Pancreas (tissue), 10 donors: ENCODE measurements at regions not wholly inside any gene's neighbourhood (a gene's known extent, or its start where the extent isn't known, plus 50 kb on each side); places are given as distances from the start of the nearest gene placed in this dataset.

Source experiments
- ATAC-seq, 4 donors: fragments of 200-7000 bp; cut with Tn5 transposase; one replicate each; pipeline versions ENCODE4 v1.8.0 to v1.9.1; 2020; ENCODE audit warnings: mild to moderate bottlenecking in 4 of 4, moderate library complexity in 4 of 4
- DNase-seq, 6 donors: peaks; one replicate each; pipeline ENCODE4 v3.0.0-alpha.2; 2020
- FAIRE-seq: peaks from 2 replicates; lab custom pipeline; 2012; peaks lifted over from hg19 to GRCh38; lab: Jason Lieb, UNC
- H3K27ac ChIP-seq, 4 donors: fragments of 200-600 bp; sonication (generic); 1 replicate in 3 of 4; 2 replicates in 1 of 4; pipeline versions ENCODE4 v1.5.0 to v1.8.0; 2020
- H3K27me3 ChIP-seq, 4 donors: fragments of 200-600 bp; one replicate each; pipeline ENCODE4 v1.8.0; 2021
- H3K36me3 ChIP-seq, 3 donors: fragments of 200-600 bp; sonication (generic) in 1 of 3; one replicate each; pipeline versions ENCODE4 v1.5.0 to v1.8.0; 2020 to 2021
- H3K4me1 ChIP-seq, 3 donors: fragments of 200-600 bp; one replicate each; pipeline ENCODE4 v1.8.0; 2021
- H3K4me3 ChIP-seq, 4 donors: fragments of 200-600 bp; sonication (generic) in 2 of 4; one replicate each; pipeline versions ENCODE4 v1.5.0 to v1.8.0; 2020 to 2021
- H3K9me3 ChIP-seq, 4 donors: fragments of 200-600 bp; one replicate each; pipeline ENCODE4 v1.8.0; 2021
- CTCF ChIP-seq, 4 donors: fragments of 200-600 bp; sonication (generic) in 3 of 4; IDR thresholded peaks; one replicate each; pipeline versions ENCODE4 v1.5.0 to v1.8.0; 2021; ENCODE audit warnings: antibody characterized with exemption in 4 of 4
- WGBS, 2 donors: extraction: QIAGEN DNeasy Blood & Tissue Kit; methylation state at CpG; one replicate each; pipeline ENCODE4 v1.1.7; 2013; 5-methylcytosine and 5-hydroxymethylcytosine counted together
- intact Hi-C, 3 donors: fragments of 100-400 bp; cut with DNase I; formaldehyde crosslinking; loops; one replicate each; pipeline versions ENCODE4 v1.11.1 to v1.14.2; 2022
- donor health status: healthy with polysubstance abuse.
- donor health status: DM: no; HTN: no; CAD: no; lungs with moderate emphysema.
- donor health status: DM: no; HTN: no; CAD: no.
- donor health status: control.
- donor health status: control.
- donor health status: Bipolar disorder and iron deficiency.
- donor health status: DM: yes; HTN: yes; CAD: no.
- donor health status: DM: no; HTN: no; CAD: no.
- donor health status: DM: no; HTN: no; CAD: no.
- donor health status: DM: yes; HTN: yes; CAD: no.

DNA sequence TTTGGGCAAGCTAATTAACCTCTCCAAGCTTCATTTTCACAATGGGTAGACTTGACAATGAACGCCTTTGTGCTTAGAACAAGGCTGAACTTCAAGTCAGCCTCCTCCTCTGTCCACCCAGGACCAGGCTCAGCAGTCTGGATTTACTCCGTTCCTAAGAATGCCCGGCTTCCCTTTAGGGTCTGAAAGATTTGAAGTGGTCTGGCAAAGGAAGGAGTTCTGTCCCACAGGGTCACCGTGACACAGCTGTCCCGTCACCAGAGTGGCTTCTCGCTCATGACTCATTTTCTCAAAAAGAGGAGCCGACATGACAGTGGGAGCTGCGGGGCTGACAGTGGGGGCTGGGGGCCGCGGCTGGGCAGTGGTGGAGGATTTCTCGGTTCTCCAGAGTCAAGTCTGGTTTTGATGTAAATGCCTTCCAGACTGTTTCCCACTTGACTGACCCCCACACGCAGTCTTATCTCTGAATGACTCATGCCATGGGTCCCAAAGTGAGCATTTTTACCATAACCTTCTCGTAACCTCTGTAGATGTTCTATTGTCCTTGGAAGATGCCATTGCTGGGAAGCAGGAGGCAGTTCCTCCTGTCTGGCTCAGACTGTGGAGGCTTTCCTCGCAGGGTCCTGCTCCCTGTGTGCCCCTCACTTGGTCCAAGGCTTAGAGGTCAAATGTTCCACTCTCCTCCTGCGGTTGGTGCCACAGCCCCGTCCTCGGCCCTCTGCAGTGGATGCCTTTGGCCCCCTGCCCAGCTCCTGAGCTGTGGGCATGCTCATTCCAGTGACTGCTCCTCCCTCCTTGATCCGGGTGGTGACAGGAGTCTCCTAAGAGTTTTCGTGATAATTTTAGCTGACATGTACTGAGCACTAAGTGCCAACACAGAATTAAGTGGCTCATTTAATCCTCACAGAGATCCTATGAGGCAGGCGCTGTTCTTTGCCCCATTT is 253.1 kb downstream of the FNDC1 start:
- ATAC-seq = no peak
- Histone ChIP-seq H3K9me3 (no peaks in the 10 kb centered on the region), H3K4me1 (no peaks in the 10 kb centered on the region), H3K4me3 (no peak overlapping the region), H3K27ac (no peak overlapping the region), H3K36me3 (no peaks in the 10 kb centered on the region), H3K27me3 (no peaks in the 10 kb centered on the region)
- 72 to 73% methylated on average over 20 of the region's 20 CpGs for WGBS, 2 donors
- DNase-seq = no peak
- TF ChIP-seq CTCF (IDR thresholded peaks at IDR 0.05) = no peak
- intact Hi-C loops = no loop called here
- FAIRE-seq = no peak

DNA sequence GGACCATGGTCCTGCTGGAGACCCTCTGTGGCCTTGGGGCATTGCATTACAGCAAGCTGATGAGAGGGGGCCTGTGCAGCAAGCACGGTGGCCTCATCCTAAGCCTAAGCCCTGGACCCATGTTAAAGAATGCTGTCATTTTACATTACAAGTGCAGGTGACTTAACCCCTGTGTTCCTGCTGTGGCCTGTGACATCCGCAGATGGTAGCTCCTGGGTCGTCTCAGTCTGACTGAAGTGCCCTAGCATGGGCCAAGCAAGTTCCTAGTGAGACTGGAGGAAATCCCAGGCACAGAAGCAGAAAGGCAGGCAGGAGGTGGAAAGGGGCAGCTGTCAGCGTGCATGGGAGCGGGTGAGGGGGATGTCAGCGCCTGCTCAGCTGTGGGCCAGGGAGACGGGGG is 252.4 kb downstream of the FNDC1 start:
- FAIRE-seq = no peak
- no peak for TF ChIP-seq CTCF (IDR thresholded peaks at IDR 0.05)
- H3K9me3 ChIP-seq = no peaks in the 10 kb centered on the region
- H3K27ac ChIP-seq = no peak overlapping the region
- no peaks in the 10 kb centered on the region for H3K36me3 ChIP-seq
- DNase-seq = no peak
- WGBS, 2 donors = 68 to 71% methylated on average over 7 of the region's 7 CpGs
- no peaks in the 10 kb centered on the region for H3K27me3 ChIP-seq
- no peak overlapping the region for H3K4me3 ChIP-seq
- no peaks in the 10 kb centered on the region for H3K4me1 ChIP-seq
- no peak for ATAC-seq
- intact Hi-C loops = no loop called here

DNA sequence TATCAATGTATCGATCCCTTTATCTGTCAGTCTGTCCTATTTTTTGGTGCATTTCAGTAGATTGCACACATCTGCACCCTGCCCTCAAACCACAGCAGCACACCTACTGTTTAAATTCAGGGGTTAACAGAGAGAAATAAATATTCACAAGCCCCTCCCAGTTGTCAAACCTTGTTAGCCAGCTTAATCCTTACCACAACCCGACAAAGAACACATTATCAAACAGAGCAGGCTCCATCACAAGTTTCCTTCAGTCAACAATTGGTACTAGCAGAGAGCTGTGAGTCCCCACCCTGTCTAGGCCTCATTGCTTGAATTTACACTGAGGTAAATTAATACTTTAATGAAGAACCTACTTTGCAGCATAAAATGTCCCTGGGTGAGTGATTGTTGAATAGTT is 249.8 kb downstream of the FNDC1 start:
- Histone ChIP-seq H3K36me3 (no peaks in the 10 kb centered on the region), H3K27me3 (no peaks in the 10 kb centered on the region), H3K9me3 (no peaks in the 10 kb centered on the region), H3K4me3 (no peak overlapping the region), H3K27ac (no peak overlapping the region), H3K4me1 (no peaks in the 10 kb centered on the region)
- FAIRE-seq (no peak), DNase-seq (no peak), ATAC-seq (peak in 1 of 4 donors; percentile 30)
- intact Hi-C loops = no loop called here
- TF ChIP-seq CTCF (IDR thresholded peaks at IDR 0.05) = no peak
- 38 to 43% methylated on average over 2 of the region's 2 CpGs for whole genome bisulfite sequencing, 2 donors

DNA sequence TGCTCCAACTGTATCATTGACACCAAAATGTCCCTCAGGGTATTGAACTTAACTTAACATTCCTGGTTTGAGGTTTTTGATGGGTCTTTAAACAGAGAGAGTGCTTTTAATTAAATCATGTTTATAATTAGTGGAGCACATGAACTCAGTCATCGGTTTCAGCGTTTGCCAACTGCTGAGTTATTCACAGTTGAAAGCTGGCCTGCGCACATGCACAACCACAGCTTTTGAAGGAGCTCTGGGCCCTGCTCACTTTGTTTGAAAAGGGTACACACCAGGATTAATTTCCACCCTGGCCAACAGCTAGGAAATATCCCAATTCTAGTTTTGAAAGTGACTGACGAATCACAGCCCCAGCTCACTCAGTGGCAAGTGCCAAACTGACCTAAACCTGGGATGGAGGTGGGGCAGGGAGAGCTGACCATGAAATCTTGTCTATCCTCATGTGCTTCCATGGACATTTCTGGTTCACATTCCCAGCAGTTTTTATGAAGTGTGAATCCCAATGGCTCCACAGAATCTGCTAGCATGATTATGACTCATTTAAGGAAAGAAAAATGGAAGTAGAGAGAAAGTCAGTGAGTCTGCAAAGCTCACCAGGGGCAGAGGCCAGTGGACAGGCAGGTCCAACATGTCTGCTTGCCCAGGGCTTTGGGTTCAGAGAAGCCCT is 247.8 kb downstream of the FNDC1 start:
- no peak for TF ChIP-seq CTCF (IDR thresholded peaks at IDR 0.05)
- WGBS, 2 donors = 76 to 83% methylated on average over 4 of the region's 4 CpGs
- Histone ChIP-seq H3K27ac (no peak overlapping the region), H3K4me1 (no peaks in the 10 kb centered on the region), H3K27me3 (no peaks in the 10 kb centered on the region), H3K4me3 (no peak overlapping the region), H3K36me3 (no peaks in the 10 kb centered on the region), H3K9me3 (no peaks in the 10 kb centered on the region)
- DNase-seq (no peak), FAIRE-seq (no peak), ATAC-seq (no peak)
- intact Hi-C loops = no loop called here

GRCh38 chr6:159415540-159415939 is 246.3 kb downstream of the FNDC1 start:
- Histone ChIP-seq H3K9me3 (no peaks in the 10 kb centered on the region), H3K4me3 (no peak overlapping the region), H3K27me3 (no peaks in the 10 kb centered on the region), H3K4me1 (no peaks in the 10 kb centered on the region), H3K36me3 (no peaks in the 10 kb centered on the region), H3K27ac (no peak overlapping the region)
- TF ChIP-seq CTCF (IDR thresholded peaks at IDR 0.05) = no peak
- WGBS, 2 donors = 58 to 63% methylated on average over 2 of the region's 2 CpGs
- DNase-seq (no peak), FAIRE-seq (no peak), ATAC-seq (no peak)
- intact Hi-C loops = no loop called here
